ENCODE measurements at regions not wholly inside any gene's neighbourhood (a gene's known extent, or its start where the extent isn't known, plus 50 kb on each side); places are given as distances from the start of the nearest gene placed in this dataset.

DNA sequence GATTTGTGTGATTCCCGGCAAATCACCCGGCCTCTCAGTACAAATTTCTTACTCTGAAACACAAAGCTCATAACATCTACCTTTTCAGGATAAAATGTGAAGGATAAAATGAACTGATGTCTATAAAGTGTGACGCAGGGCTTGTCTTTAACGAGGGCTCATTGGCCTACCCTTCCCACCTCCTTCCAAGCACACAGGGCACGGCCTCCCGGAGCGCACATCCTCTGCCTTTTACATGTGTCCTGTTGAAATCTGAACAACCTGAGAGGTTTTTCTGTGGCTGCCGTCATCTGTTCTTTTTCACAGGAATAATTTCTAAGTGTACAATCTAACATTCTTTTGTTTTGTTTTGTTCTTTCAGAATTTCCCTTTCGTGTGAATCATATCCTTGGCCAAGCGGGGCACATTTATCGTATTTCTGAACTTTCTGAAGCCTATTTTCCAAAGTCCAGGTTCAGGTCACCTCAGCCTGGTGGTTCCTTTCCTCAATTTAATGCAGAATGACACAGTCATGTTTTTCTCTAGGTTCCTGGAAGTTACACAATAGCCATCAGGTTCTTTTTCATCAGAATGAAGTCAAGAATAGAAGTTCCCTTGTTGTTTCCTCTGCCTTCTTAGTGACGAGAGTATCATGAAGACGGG, 53.1 kb upstream of the SPRY1 start:
- TF ChIP-seq CTCF (IDR thresholded peaks at IDR 0.05; ENCODE audit: insufficient read depth, low read depth, low read length, missing control alignments): no peak
- H3K4me3 ChIP-seq (ENCODE audit: low read length): no peak overlapping the region
- DNase-seq (ENCODE audit: low read depth): no peak

DNA sequence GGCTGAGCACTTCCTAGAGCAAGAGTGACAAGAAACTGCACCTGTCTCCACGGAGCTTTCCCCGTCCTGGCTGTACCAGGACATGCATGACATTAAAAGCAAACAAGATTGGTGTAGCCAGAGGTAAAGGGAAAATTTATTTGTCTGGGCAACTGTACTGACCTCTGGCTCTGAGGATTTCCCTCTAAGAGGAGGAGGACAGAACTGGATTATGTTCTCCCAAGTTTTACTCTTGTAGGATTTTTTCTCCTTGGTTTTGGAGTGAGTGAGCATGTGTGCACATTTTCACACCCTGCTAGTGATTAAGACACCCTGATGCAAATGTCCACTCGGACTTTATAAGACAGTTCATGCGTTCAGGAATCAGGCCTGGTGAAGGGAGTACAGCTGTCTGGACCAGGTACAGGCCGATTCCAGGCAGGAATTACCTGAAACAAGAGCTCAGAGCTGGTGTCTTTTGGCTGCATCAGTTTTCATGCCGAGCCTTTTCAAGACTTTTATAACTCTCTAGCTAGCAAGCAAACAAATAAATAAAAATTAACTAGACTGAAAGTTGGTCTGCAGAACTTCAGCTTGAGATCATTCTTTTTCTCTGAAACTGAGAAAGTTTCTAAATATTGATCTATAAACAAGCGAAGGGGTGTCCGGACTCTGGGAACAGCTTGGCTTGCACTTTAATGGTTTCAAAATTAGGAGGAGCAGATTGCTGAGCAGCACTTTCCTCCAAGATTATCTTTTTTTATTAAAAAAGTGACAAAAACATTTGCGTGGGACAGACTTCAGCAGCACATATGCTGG, 51.3 kb upstream of the SPRY1 start:
- TF ChIP-seq CTCF (IDR thresholded peaks at IDR 0.05; ENCODE audit: insufficient read depth, low read depth, low read length, missing control alignments): no peak
- H3K4me3 ChIP-seq (ENCODE audit: low read length): no peak overlapping the region
- DNase-seq (ENCODE audit: low read depth): no peak

DNA sequence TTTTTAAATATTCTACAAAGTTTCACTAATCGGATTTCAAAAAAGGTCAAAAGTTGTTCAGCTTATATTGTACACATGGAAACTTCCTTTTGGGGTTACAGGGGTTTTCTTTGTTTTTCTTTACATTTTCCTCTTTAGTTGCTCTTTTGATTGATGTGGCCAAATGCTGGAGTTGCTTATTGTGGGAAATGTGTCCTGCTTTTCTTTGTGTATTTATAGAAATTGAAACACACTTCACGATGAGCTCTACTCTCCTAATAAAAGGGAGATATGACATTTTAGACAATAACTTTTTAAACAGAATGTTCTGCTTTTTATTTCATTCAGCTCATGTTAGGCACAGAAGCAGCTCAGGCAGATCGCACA, 50.7 kb upstream of the SPRY1 start:
- no peak for DNase-seq (ENCODE audit: low read depth)
- H3K4me3 ChIP-seq (ENCODE audit: low read length): no peak overlapping the region
- no peak for TF ChIP-seq CTCF (IDR thresholded peaks at IDR 0.05; ENCODE audit: insufficient read depth, low read depth, low read length, missing control alignments)

GRCh38 chr4:123346330-123346940, 50.2 kb upstream of the SPRY1 start:
- H3K4me3 ChIP-seq (ENCODE audit: low read length): no peak overlapping the region

More at GRCh38 chr4:123346330-123346940, 50.2 kb upstream of the SPRY1 start:
- no peak for TF ChIP-seq CTCF (IDR thresholded peaks at IDR 0.05; ENCODE audit: insufficient read depth, low read depth, low read length, missing control alignments)
- DNase-seq (ENCODE audit: low read depth): no peak

Measured in epithelial cell of esophagus (primary cell).